Medulla oblongata (tissue), 1 donor: ENCODE measurements at regions not wholly inside any gene's neighbourhood (a gene's known extent, or its start where the extent isn't known, plus 50 kb on each side); places are given as distances from the start of the nearest gene placed in this dataset.

Experiments
- DNase-seq: peaks from one replicate; pipeline ENCODE4 v3.0.0-alpha.2; 2015; ENCODE audit errors: extremely low spot score

DNA sequence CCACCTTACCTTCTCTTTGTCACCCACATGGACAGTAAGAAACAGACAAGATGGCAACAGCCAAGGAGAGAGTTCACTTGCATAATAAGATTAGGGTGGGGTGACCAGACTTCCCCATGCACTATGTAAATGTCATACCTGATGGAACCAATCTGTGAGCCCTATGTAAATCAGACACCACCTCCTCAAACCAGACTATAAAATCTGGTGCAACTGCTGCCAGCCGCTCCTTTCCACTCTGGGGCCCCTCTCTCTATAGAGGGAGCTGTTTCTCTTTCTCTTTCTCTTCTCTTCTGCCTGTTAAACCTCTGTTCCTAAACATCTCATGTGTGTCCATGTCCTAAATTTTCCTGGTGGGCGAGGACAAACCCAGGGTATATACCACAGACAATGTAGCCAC is 405.5 kb upstream of the CNTN4 start:
- no peak for DNase-seq

DNA sequence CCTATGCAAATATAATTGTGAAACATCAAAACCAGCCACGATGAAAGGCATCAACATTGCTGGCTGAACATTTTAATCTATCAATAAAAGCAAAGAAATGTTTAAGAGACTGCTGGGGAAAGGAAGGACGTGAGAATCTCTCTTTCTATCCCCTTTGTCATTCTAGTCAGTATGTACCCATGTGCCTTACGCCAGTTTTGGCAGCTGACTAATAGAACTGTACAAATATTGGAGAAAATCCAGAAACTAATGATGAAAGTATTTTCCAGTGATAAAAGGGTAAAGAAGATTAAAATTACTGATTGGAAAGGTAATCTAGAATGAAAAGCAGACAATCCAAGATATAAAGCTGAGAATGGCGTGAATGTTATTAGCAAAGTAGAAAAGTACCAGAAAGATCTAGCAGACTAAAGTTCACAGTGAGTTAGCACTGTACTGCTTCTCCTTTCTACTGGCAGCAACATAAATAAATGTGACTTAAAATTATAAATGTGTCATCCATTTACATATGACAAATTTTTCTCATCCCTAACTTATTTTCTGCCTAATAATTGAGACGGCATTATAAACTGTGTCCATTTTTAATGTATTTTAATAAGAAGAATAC is 401.9 kb upstream of the CNTN4 start:
- DNase-seq, result no peak

DNA sequence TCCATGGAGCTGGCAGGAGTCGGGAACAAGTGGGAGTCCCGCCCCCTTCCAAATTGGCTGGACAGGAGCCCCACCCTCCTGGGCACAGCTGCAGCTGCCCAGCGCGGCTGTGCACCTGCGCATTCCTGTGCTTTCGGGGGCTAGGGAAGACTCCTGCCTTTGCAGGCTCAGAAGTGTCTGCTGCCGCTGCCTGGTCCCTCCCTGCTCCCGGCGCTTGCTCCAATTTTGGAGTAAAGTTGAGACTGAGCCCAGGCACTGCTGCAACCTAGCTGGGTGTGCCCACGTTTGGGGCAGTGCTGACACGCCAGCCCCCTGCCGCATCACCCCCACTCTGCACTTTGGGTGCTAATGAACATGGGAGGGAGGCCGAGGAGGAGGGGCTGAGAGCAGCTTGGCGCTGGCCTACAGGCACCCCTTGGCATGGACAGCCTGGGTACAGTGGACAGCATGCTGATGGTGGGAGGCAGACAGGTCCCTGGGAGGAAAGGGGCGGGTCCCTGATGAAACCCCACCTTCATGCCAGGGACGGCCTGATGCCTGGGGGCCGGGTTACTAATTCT is 399.2 kb upstream of the CNTN4 start:
- DNase-seq, result no peak

DNA sequence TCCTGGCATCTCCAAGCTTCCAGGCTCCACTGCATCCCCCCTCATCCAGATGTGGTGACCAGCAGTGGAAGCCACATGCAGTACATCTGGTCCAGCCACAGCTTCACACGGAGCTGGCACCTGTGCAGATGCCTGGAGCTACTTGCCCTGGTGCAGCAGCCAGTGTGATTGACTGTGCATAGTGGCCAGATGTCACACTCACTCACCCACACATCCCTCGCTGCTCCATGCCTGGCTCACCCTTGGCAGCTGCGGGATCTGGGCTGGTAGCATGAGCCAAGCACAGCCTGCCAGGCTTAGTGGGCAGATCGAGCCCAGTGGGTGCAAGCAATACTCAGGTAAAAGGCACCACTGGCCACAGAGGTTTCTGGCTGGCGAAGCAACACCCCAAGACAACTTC is 398.0 kb upstream of the CNTN4 start:
- DNase-seq, result no peak

DNA sequence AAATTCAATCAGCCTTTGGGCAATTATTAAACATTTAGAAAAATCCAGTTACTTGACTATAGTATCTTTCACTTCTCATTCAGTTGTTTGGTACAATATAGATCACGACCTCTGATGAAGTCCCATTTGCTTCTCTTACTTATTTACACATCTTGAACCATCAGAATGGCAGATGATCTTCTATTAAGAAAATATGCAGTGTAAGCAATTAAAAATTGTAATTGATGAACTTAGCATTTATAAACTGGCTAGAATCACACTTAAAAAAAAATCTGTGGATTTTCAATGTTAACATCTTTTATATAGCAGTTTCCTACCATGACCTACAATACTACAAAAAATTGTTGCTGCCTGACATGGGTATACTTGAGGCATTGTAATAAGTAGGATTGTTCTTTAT is 395.5 kb upstream of the CNTN4 start:
- DNase-seq, result no peak

DNA sequence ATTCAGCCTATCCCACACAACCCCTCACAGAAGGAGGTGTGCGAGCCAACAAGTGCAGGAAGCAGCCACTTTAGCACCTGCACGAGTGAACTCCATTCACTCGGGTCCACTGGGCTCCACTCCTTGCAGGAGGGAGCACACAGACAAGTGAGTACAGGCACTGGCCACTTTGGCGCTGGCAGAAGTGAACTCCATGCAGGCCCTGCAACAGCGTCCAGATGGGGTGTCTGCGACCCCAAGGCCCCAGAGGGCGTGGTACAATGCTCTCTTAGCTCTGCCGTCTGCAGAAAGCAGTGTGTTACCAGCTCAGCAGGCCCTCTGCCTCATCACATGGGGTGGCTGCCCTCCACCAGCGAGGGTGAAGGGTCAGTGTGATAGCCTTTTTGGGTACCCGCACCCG is 388.0 kb upstream of the CNTN4 start:
- no peak for DNase-seq

DNA sequence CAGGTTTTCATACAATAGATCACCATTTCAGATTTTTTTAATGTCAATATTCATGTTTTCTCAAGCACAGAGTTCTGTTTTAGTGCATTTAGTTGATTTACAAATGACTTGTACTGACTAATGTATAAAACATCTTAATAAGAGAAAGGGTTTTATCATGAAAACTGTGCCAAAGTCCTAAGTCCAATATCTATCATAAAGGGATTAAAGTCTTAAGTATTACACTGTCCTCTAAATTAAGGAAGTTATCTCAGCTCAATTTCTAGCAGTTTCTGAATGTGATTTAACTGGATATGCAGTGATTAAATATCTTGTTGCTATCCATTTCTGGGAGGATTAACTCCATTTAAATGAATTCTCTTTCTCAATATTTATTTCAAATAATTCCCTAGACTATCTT is 381.1 kb upstream of the CNTN4 start:
- no peak for DNase-seq

DNA sequence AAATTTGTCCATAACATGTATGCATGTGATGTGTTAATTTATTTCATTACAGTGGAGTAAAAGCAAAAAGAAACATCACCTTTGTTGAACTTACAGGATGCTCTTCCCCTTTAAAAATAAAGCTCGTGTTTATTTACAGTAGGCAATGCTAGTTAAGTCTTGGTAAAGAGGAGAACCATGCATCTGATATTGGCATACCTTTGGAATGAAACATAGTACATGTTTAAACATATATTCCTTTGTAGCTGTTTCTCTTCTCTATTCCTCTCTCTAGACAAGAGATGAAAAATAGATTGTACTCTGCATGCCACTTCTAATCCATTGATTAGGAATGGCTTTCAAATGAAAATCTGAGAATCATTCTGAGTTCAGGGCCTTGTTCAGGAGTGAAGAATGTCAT is 374.9 kb upstream of the CNTN4 start:
- DNase-seq, result no peak

DNA sequence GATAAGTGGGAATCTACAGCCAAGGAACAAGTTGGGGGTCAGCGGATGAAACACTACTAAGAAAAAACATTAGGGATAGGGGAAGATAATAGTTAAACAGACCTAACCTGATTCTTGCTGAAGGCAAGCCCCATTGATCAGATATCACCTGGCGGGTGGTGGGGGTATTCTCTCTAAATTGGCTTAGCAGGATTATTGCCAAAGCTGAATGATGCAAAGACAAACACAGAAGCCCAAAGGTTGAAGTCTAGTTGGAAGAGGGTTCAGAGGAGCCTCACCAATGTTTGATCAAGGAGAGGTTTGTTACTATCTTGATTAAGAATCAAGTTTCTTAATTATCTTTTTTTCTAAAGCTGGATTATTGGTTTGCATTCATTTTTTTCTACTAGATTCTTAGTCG is 371.9 kb upstream of the CNTN4 start:
- no peak for DNase-seq

DNA sequence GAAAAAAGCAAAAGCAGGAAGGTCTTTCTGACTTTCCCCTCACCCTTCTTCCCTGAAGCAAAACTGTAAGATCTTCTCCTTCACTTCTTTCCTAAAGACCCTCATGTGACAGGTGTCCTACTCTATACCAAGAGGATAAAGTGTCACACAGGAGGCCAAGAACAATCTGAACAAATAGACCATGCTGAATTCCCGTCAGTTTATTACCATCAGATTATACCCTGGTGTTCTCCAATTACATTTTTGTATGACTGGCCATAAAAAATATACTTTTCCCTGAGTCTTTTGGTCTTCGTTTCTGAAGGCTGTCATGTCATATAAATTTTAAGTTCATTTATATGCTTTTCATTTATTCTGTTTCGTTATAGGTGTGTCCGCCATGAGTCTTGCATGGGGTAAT is 371.4 kb upstream of the CNTN4 start:
- no peak for DNase-seq

DNA sequence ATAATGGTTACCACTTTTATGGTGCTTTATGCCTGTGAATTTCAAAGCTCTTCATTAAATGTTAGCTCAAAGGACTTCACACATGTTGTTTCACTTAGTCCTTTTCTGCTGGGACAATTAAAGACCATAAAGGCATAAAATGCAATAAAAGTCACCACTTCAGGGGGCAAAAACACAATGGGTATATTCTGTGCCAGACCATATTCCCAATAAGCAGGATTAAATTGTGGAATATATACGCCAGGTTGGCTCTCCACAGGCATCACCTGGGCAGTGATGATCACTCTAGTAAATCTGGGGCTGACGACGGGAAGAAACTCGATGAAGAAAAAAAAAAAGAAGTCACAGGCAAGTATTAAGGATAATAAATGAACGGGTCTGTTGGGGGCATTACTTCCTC is 370.2 kb upstream of the CNTN4 start:
- no peak for DNase-seq

DNA sequence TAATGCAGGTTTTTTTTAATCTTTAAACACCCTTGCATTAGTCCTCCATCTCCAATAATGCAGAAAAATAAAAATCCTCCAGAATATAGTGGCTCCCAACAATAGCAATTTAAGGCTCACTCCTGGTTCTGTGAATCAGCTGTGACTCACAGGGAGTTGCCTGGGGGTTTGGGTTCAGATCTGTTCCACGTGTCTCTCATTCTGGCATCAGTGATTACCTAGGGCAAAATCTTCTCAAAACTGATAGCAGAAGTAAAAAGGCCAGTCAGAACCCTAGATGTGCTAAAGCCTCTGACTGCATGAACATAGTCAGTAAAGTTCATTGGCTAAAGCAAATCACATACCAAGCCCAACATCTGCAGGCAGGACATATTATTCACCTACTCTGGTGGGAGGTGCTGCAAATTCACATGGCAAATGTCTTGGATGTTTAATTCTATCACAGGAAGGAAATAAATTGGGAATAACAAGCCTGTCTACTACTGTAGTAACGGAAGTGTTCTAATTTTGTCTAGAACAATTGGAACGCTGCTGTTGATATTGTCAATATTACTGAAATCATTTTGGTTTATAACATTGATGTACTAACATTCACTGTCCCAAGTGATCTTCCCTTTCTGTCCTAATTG is 364.1 kb upstream of the CNTN4 start:
- no peak for DNase-seq

DNA sequence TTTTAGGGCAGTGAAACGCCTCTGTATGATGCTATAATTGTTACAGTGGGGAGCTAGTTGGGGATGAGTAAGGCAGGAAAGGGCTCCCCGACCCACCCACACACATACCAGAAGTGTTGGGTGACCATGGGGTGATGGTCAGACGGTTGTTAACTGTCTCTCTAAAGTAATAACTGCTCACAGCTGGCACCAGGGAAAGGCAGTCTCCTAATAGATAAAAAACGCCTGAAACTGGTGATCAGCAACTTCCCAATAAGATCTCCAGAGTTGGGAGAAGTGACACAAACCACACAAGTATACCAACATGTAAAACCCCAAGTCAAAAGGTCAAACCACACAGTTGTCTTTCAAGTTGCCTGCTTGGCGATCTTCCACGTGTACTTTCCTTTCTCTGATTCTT is 346.5 kb upstream of the CNTN4 start:
- no peak for DNase-seq

DNA sequence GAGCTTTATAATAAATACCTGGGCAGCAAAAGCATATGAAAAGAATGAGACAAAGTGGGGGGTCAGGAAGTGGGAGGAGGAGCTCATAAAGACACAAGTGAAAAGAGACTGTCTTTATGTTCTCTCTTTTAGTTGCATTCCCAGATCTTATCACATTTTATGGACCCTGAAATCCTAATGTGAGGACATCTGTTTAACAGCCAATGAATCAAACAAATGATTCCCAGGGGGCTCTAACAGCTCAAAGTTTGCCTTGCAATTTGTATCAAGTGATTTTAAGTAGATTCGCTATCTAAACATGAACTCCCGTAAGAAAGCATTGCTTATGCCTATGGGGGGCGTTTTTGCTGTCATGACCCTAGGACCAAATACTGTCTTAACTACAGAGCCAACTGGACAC is 332.3 kb upstream of the CNTN4 start:
- DNase-seq, result no peak

DNA sequence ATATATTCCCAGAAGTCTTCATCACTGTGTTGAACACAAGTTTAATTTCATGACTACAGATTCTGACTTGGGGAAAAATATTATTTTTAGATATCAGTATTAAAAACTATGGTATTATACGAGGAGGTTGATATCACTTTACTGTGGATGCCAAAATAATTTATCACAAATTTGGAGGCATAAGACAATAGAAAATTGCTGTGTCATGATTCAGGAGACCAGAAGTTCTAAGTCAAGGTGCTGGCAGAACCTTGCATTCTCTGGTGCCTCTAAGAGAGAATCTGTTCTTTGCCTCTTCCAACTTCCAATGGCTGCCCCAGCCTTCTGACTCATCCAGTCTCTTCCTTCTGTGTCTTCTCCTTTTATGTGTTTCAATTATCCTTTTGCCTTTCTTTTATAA is 325.0 kb upstream of the CNTN4 start:
- no peak for DNase-seq

DNA sequence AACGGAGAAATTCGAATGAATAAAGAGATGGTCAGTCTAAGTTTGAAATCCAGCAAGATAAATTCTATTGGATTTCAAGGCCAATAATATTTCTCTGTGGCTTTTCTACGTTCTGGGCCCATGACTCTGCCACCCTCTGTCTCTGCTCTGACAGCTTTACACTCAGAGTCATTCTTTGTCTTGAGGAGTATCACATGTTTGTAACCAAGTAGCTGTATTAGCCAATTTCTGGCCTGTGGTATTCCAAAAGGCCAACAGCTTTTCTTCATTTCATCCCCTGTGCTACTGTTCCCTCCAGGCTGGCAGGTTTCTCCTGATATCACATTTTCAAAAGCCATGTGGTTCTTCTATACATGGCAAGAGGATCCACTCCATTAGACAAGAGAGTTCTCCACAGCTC is 324.1 kb upstream of the CNTN4 start:
- DNase-seq, result no peak

DNA sequence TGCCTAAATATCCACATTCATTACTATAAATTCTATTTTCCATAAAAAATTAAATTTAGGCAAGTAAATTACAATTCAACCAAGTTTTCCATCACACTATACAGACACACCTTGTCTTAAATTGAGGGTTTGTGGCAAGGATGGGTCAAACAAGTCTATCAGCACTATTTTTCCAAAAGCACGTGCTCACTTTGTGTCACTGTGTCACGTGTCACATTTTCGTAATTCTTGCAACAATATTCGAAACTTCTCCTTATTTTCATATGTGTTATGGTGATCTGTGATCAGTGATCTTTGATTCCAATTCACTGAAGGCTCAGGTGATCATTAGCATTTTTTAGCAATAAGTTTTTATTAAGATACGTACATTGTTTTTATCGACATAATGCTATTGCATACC is 323.3 kb upstream of the CNTN4 start:
- no peak for DNase-seq

DNA sequence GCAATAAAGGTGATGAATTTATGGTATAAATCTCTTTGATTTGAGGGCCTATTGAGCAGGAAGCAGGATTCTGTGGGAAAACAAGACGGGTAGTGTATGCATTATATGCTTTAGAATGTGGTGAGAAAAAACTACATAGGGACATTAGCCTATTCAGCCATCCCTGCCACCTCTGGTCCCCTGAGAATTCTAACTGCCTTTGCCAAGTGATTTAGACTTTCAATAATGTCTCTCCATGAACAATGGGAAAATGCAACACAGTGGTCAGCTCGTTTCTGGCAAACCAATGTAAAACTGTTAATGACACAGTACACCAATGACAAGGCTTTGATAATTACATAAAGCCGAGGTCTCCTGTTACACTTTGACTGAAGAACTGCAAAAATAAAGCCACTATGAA is 314.7 kb upstream of the CNTN4 start:
- no peak for DNase-seq

DNA sequence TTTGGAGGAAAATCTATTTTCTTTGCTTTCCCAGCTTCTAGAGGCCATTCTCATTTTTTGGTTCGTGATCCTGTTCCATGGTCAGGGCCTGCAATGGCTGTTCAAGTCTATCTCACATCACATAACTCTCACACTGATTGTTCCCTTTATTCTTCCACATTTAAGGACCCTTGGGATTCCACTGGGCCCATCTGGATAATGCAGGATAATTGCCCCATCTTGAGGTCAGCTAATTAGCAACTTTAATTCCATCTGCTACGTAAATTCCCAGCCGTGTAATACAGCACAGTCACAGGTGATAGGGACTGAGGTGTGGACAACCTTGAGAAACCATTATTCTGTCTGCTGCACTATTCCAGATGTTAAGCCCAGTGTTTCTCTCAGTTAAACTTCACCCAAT is 311.6 kb upstream of the CNTN4 start:
- no peak for DNase-seq

DNA sequence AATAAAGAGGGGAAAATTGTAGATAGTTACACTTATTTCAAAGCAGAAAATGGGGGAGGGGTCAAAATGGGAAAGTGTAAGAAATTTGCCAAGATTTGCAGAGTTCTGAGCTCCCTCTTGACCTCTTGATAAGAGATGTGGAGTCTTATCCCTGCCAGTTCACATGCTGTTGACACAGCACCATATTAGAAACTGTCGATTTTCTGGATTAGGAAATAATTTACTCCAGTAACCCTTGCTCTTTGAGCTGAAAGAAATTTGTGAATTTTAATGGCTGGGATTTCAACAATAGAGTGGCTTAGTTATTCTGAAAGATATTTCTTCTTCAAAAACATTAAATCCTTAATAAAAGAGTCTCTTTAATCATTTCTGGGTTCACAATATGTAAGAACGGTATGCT is 306.2 kb upstream of the CNTN4 start:
- no peak for DNase-seq

DNA sequence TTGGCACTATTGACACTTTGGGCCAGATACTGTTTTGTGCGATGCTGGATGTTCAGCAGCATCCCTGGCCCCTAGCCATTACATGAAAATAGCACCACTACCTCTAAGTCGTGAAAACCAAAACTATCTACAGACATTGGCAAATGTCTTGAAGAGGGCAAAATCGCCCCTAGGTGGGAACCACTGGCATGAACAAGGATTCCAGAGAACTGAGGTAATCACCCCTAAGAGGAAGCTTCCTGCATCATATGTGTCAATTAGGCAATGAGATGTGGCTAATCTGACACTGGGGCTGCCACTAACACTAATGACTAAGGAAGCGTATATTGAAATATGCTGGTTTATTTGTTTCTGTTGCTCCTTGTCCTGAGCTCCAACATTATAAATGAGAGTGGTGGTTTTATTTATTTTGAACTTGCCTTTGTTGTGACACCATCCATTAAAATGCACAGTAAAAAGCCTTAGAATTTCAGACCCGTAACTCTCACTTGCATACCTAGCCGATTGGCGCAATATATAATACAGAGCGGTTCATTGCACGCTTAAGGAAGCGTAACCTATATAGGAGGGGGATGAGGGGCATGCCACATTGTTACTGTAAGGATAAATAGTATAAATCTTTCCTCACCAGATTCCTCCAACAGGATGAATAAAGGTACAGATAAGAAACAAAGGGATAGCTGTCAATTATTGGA is 299.8 kb upstream of the CNTN4 start:
- DNase-seq, result no peak

DNA sequence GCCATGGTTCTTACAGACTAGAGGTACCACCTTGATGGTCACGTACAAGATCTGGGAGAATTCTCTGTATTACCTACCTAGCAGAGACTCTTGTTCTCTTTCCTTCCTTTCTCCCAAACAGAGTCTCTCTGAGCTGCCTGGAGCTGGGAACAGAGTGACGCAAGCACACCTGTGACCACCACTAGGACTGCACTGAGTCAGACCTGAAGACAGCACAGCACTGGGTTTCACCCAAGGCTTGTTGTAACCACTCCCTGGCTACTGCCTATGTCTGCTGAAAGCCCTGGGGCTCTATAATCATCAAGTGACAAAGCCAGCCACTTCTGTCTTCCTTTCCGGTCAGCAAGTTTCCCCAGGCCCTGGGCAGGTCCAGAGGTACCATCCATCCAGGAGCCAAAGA is 293.3 kb upstream of the CNTN4 start:
- DNase-seq, result no peak

DNA sequence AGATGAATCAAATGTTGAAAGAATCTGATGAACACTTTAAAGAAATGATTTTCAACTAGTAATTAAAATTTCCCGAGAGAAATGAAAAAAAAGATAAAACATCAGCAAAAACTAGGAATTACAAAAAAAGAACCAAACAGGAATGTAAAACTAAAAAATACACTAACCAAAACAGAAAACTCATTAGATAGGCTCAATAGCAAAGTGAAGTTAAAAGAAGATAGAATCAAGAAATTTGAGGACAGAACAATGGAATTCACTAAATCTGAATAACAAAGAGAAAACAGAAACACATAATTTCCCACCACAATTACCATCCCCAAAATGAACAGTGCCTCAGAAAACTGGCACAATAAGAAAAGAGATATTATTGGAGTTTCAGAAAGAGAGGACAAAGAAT is 290.1 kb upstream of the CNTN4 start:
- no peak for DNase-seq
